H9 (cell line): ENCODE measurements at regions not wholly inside any gene's neighbourhood (a gene's known extent, or its start where the extent isn't known, plus 50 kb on each side); places are given as distances from the start of the nearest gene placed in this dataset.

Source experiments
- DNase-seq: peaks from one replicate; pipeline ENCODE4 v3.0.0-alpha.2; 2017
- H2AFZ ChIP-seq: one replicate; pipeline ENCODE4 v1.6.1; 2013; ENCODE audit warnings: mild to moderate bottlenecking, low read length, control low read depth, moderate library complexity
- H2AK5ac ChIP-seq: 2 replicates; pipeline ENCODE4 v1.6.1; 2013; ENCODE audit warnings: low read length, control low read depth, mixed read lengths; ENCODE audit not compliant: insufficient read length
- H2BK120ac ChIP-seq: one replicate; pipeline ENCODE4 v1.6.1; 2013; ENCODE audit warnings: low read depth, mild to moderate bottlenecking, low read length, control low read depth, inconsistent platforms; ENCODE audit not compliant: poor library complexity, severe bottlenecking
- H2BK12ac ChIP-seq: 2 replicates; pipeline ENCODE4 v1.6.1; 2013; ENCODE audit warnings: low read length, control low read depth, mixed read lengths, low read depth; ENCODE audit not compliant: insufficient read length
- H2BK15ac ChIP-seq: 2 replicates; pipeline ENCODE4 v1.6.1; 2013; ENCODE audit warnings: low read depth, low read length, control low read depth
- H2BK20ac ChIP-seq: one replicate; pipeline ENCODE4 v1.6.1; 2013; ENCODE audit warnings: low read depth, mild to moderate bottlenecking, low read length, control low read depth, inconsistent platforms; ENCODE audit not compliant: poor library complexity, severe bottlenecking
- H2BK5ac ChIP-seq: 2 replicates; pipeline ENCODE4 v1.6.1; 2013; ENCODE audit warnings: low read length, control low read depth, mixed read lengths; ENCODE audit not compliant: insufficient read length
- H3K14ac ChIP-seq: 2 replicates; pipeline ENCODE4 v1.6.1; 2013; ENCODE audit warnings: low read length, control low read depth; ENCODE audit not compliant: insufficient read depth
- H3K18ac ChIP-seq: 2 replicates; pipeline ENCODE4 v1.6.1; 2013; ENCODE audit warnings: low read depth, mild to moderate bottlenecking, mixed read lengths, low read length, control low read depth; ENCODE audit not compliant: insufficient read length
- H3K23ac ChIP-seq: 2 replicates; pipeline ENCODE4 v1.6.1; 2013; ENCODE audit warnings: low read length, control low read depth, mixed read lengths, low read depth; ENCODE audit not compliant: insufficient read length
- H3K23me2 ChIP-seq: 2 replicates; pipeline ENCODE4 v1.6.1; 2013; ENCODE audit warnings: low read depth, mild to moderate bottlenecking, mixed read lengths, low read length, control low read depth; ENCODE audit not compliant: insufficient read length, poor library complexity, severe bottlenecking
- H3K27ac ChIP-seq: 2 replicates; pipeline ENCODE4 v1.5.1; 2013; ENCODE audit warnings: low read length, control low read depth, mixed read lengths, low read depth; ENCODE audit not compliant: insufficient read length
- H3K27me3 ChIP-seq: 2 replicates; pipeline ENCODE4 v1.6.1; 2013; ENCODE audit warnings: low read length, control low read depth, inconsistent platforms; ENCODE audit not compliant: insufficient read depth
- H3K4ac ChIP-seq: 2 replicates; pipeline ENCODE4 v1.6.1; 2013; ENCODE audit warnings: low read depth, mild to moderate bottlenecking, control low read depth, inconsistent platforms, low read length, moderate library complexity
- H3K4me1 ChIP-seq: 2 replicates; pipeline ENCODE4 v1.6.1; 2013; ENCODE audit warnings: low read length, control low read depth, inconsistent platforms; ENCODE audit not compliant: insufficient read depth
- H3K4me2 ChIP-seq: 2 replicates; pipeline ENCODE4 v1.6.1; 2013; ENCODE audit warnings: low read length, control low read depth, mixed read lengths; ENCODE audit not compliant: insufficient read length, insufficient read depth
- H3K56ac ChIP-seq: 2 replicates; pipeline ENCODE4 v1.6.1; 2013; ENCODE audit warnings: low read depth, mild to moderate bottlenecking, mixed read lengths, low read length, control low read depth; ENCODE audit not compliant: insufficient read length
- H3K79me1 ChIP-seq: 2 replicates; pipeline ENCODE4 v1.6.1; 2013; ENCODE audit warnings: low read depth, mild to moderate bottlenecking, moderate library complexity, low read length, control low read depth, inconsistent platforms; ENCODE audit not compliant: insufficient read depth, poor library complexity, severe bottlenecking
- H3K79me2 ChIP-seq: 2 replicates; pipeline ENCODE4 v1.6.1; 2013; ENCODE audit warnings: low read length, control low read depth, inconsistent platforms; ENCODE audit not compliant: insufficient read depth
- H3K9ac ChIP-seq: 2 replicates; pipeline ENCODE4 v1.6.1; 2013; ENCODE audit warnings: low read length, control low read depth, mixed read lengths; ENCODE audit not compliant: insufficient read length; ENCODE audit errors: extremely low read depth
- H3K9me3 ChIP-seq: one replicate; pipeline ENCODE4 v1.6.1; 2013; ENCODE audit warnings: low read depth, low read length, inconsistent platforms; ENCODE audit not compliant: control insufficient read depth
- H3T11ph ChIP-seq: one replicate; pipeline ENCODE4 v1.6.1; 2013; ENCODE audit warnings: mild to moderate bottlenecking, low read length, control low read depth, inconsistent platforms
- H4K20me1 ChIP-seq: one replicate; pipeline ENCODE4 v1.6.1; 2013; ENCODE audit not compliant: control insufficient read depth, insufficient read length, insufficient read depth
- H4K5ac ChIP-seq: 2 replicates; pipeline ENCODE4 v1.6.1; 2013; ENCODE audit warnings: low read depth, mild to moderate bottlenecking, mixed read lengths, low read length, control low read depth; ENCODE audit not compliant: insufficient read length
- H4K8ac ChIP-seq: replicated peaks from 2 replicates; pipeline ENCODE4 v1.6.1; 2013; ENCODE audit warnings: low read length, control low read depth, mixed read lengths, low read depth; ENCODE audit not compliant: insufficient read length
- H4K91ac ChIP-seq: 2 replicates; pipeline ENCODE4 v1.6.1; 2013; ENCODE audit warnings: low read depth, mild to moderate bottlenecking, moderate library complexity, mixed read lengths, low read length, control low read depth; ENCODE audit not compliant: insufficient read length
- H3K27ac Mint-ChIP-seq, 3 experiments: 2 replicates in 2 of 3; 3 replicates in 1 of 3; pipeline ENCODE4 v1.8.0; 2020 to 2021; ENCODE audit warnings: mixed read lengths in 3 of 3, mild to moderate bottlenecking in 1 of 3, moderate library complexity in 1 of 3
- H3K27me3 Mint-ChIP-seq: 2 replicates; pipeline ENCODE4 v1.8.0; 2021; ENCODE audit warnings: low read depth, mild to moderate bottlenecking, moderate library complexity, mixed read lengths
- H3K36me3 Mint-ChIP-seq, 3 experiments: 2 replicates in 2 of 3; 3 replicates in 1 of 3; pipeline ENCODE4 v1.8.0; 2020 to 2021; ENCODE audit warnings: low read depth in 3 of 3, mixed read lengths in 3 of 3; ENCODE audit not compliant: insufficient read depth in 1 of 3
- H3K4me1 Mint-ChIP-seq, 2 experiments: 2 replicates each; pipeline ENCODE4 v1.8.0; 2020; ENCODE audit warnings: mixed read lengths in 2 of 2
- H3K4me3 Mint-ChIP-seq, 2 experiments: 2 replicates in 1 of 2; 3 replicates in 1 of 2; pipeline ENCODE4 v1.8.0; 2020 to 2021; ENCODE audit warnings: mild to moderate bottlenecking in 2 of 2, mixed read lengths in 2 of 2, moderate library complexity in 1 of 2
- H3K9me3 Mint-ChIP-seq, 2 experiments: 2 replicates in 1 of 2; 3 replicates in 1 of 2; pipeline ENCODE4 v1.8.0; 2020; ENCODE audit warnings: mild to moderate bottlenecking in 2 of 2, mixed read lengths in 2 of 2, moderate library complexity in 1 of 2
- WGBS: extraction: QIAGEN DNeasy Blood & Tissue Kit; methylation state at CpG from one replicate; pipeline ENCODE4 v1.1.7; 2013; ENCODE audit warnings: missing lambda C conversion rate, low lambda C conversion rate, mixed read lengths; ENCODE audit not compliant: insufficient read length; ENCODE audit errors: extremely low coverage; 5-methylcytosine and 5-hydroxymethylcytosine counted together
- TF ChIP-seq, protein P1 (sequence below): fragments of 200-600 bp; sonication (generic); conservative IDR thresholded peaks from 3 replicates; pipeline ENCODE4 v1.8.0; 2021; ENCODE audit warnings: antibody characterized with exemption, mild to moderate bottlenecking

DNA sequence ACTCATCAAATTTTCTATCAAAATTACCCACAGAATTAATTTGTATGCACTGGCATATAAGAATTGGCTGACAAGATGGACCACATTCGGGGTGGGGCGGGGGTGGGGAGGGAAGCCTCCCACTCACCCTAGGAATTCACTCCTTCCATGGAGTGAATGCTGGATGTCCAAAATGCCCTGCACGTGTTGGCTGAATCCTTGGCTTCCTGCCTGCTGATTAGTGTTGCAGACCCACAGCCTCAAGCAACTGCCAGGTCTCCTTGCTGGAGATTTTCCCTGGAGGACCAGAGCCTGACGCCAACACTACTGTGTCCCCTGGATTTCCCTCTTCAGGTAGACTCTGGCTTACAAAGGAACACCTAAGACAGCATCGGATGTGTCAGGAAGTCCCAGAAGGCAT lies 575.7 kb upstream of the CDH11 start:
- Histone ChIP-seq H2BK5ac (no peak overlapping the region), H4K20me1 (no peaks in the 10 kb centered on the region), H4K5ac (no peak overlapping the region), H3T11ph (no peak overlapping the region), H2BK12ac (no peak overlapping the region), H3K79me2 (no peaks in the 10 kb centered on the region), H3K23ac (no peak overlapping the region), H3K4ac (no peak overlapping the region), H3K9me3 (no peaks in the 10 kb centered on the region), H2AK5ac (no peak overlapping the region), H2BK120ac (no peak overlapping the region), H2BK20ac (no peak overlapping the region), H3K4me1 (no peaks in the 10 kb centered on the region), H3K23me2 (no peaks in the 10 kb centered on the region), H3K56ac (no peak overlapping the region), H3K27ac (no peak overlapping the region), H3K9ac (no peak overlapping the region), H2BK15ac (no peak overlapping the region), H2AFZ (no peak overlapping the region), H3K18ac (no peak overlapping the region), H3K79me1 (no peaks in the 10 kb centered on the region), H4K8ac (no peak overlapping the region), H3K27me3 (no peaks in the 10 kb centered on the region), H4K91ac (no peak overlapping the region), H3K4me2 (no peak overlapping the region), H3K14ac (no peak overlapping the region)
- TF ChIP-seq, protein P1, sequence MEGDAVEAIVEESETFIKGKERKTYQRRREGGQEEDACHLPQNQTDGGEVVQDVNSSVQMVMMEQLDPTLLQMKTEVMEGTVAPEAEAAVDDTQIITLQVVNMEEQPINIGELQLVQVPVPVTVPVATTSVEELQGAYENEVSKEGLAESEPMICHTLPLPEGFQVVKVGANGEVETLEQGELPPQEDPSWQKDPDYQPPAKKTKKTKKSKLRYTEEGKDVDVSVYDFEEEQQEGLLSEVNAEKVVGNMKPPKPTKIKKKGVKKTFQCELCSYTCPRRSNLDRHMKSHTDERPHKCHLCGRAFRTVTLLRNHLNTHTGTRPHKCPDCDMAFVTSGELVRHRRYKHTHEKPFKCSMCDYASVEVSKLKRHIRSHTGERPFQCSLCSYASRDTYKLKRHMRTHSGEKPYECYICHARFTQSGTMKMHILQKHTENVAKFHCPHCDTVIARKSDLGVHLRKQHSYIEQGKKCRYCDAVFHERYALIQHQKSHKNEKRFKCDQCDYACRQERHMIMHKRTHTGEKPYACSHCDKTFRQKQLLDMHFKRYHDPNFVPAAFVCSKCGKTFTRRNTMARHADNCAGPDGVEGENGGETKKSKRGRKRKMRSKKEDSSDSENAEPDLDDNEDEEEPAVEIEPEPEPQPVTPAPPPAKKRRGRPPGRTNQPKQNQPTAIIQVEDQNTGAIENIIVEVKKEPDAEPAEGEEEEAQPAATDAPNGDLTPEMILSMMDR, result no peak
- no peak for DNase-seq
- no peak overlapping the region for H3K27ac Mint-ChIP-seq
- no CpG with 5 or more reads among the region's 5 CpGs for WGBS
- H3K4me3 Mint-ChIP-seq, result no peak overlapping the region
- no peaks in the 10 kb centered on the region; a peak in 1 of 5 replicates for H3K9me3 Mint-ChIP-seq
- H3K27me3 Mint-ChIP-seq, result no peaks in the 10 kb centered on the region
- peaks cover 9 to 16% of the 10 kb centered on the region in 2 experiments for H3K4me1 Mint-ChIP-seq
- H3K36me3 Mint-ChIP-seq, result no peaks in the 10 kb centered on the region; a peak in 3 of 7 replicates
